ENCODE measurements at regions not wholly inside any gene's neighbourhood (a gene's known extent, or its start where the extent isn't known, plus 50 kb on each side); places are given as distances from the start of the nearest gene placed in this dataset.
A peak's percentile ranks its signal among the peaks of the same experiment; 100 is the strongest.

GRCh38 chr13:79725841-79726240 lies 244.9 kb downstream of the NDFIP2 start:
- no peak for DNase-seq (ENCODE audit: low spot score)

GRCh38 chr13:79724348-79725103 lies 243.6 kb downstream of the NDFIP2 start:
- peak; percentile 11 for DNase-seq (ENCODE audit: low spot score)

- DNase-seq (ENCODE audit: low spot score), result no peak
Observed at GRCh38 chr13:79723519-79724024, 242.6 kb downstream of the NDFIP2 start.

DNA sequence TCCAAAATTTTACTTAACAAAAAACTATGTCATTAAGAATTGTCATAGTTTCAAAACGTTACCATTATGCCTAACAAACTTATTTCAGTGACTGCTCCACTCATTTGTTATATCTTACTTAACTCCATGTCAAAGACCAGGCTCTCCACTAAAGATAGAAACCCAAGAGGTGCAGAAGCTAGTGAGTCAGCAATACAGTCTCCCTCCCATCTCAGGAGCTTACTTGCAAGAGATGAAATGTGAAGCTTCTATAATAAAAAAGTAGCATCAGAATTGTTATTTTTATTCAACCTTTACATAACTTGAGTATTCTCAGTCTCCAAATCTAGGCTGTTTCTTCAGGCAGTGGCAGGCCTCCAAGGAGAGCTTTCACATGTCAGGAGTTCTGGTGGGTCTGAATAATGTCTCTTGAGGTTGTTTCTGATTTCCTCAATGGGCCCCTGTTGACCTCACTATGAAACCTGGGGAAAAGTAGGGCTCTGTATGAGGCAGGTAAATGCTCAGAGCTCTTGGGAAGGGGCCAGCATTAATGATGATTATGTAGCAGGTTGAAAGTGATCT lies 242.0 kb downstream of the NDFIP2 start:
- DNase-seq (ENCODE audit: low spot score), result no peak

DNA sequence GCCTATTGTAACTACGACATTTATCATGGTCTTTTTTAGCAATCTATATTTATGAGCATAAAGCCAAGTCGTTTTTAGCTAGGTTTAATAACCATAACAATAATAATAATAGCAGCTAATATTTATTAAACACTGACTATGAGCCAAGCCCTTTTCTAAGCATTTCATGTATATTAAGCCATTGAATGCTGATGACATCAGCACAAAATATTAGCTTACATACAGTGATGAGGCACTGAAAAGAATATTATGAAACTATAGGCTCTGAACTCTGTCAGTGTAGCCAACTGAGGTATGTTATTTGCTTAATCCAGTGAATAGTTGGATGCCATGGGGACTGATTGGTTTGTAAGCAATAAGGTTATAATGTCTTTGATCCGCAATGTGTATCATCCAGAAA lies 235.2 kb downstream of the NDFIP2 start:
- DNase-seq (ENCODE audit: low spot score), result no peak

DNA sequence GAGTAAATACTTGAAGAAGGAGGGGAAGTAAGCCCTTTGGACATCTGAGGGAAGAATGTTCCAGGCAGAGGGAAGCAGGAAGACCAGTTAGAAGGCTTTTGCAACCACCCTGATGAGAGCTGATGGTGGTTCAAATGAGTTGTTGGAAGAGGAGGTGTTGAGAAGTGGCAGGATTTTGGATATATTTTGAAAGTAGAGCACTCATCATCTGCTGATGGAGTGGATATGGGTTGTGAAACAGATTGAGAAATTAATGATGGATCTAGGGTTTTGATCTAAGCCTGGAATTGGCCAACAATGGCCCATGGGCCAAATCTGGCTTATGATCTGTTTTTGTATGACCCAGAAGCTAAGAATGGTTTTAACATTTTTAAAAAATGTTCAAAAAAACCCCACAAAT lies 230.7 kb downstream of the NDFIP2 start:
- DNase-seq (ENCODE audit: low spot score), result no peak

DNA sequence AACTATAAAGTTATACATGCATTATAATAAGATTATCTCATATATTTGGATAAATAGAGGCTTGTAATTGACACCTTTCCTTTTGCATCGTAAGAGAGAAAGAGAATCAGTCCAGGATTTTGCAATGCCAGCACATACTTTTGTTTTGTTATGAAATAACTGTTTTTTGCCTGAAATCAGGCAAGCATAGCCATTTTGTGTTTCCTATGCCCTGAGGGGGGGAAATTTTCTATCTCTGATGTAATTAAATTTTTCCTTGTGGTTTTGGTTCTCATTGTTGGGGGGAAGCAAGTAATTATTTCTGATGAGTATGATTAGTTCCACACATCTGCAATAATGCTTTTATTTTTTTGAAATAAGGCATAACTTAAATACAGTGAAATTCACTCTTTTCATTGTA lies 229.4 kb downstream of the NDFIP2 start:
- DNase-seq (ENCODE audit: low spot score), result no peak

- no peak for DNase-seq (ENCODE audit: low spot score)
Observed at GRCh38 chr13:79709471-79709870, 228.5 kb downstream of the NDFIP2 start.

- no peak for DNase-seq (ENCODE audit: low spot score)
Observed at GRCh38 chr13:79703772-79704171, 222.8 kb downstream of the NDFIP2 start.

GRCh38 chr13:79695754-79696153 lies 214.8 kb downstream of the NDFIP2 start:
- no peak for DNase-seq (ENCODE audit: low spot score)

DNA sequence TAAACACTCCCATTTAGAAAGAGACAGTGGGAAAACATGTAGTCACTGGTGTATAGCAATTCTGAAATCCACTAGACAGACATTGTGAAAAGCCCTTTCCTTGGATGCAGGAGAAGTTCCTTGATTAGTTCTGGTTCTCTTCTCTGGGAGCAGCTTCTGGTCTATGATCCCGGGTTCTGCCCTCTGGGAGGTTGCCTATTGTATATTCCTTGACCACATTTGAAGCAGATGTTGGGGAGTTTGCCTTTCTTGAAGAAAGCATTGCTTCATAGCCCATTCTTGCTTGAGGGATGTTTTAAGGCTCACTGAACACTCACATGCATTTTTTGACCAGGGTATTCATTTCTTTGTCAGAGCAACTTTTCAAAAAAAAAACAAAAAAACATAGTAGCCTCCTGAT lies 211.9 kb downstream of the NDFIP2 start:
- DNase-seq (ENCODE audit: low spot score), result no peak

- DNase-seq (ENCODE audit: low spot score), result no peak
Observed at GRCh38 chr13:79691826-79692225, 210.9 kb downstream of the NDFIP2 start.

GRCh38 chr13:79688741-79689140 lies 207.8 kb downstream of the NDFIP2 start:
- no peak for DNase-seq (ENCODE audit: low spot score)

DNA sequence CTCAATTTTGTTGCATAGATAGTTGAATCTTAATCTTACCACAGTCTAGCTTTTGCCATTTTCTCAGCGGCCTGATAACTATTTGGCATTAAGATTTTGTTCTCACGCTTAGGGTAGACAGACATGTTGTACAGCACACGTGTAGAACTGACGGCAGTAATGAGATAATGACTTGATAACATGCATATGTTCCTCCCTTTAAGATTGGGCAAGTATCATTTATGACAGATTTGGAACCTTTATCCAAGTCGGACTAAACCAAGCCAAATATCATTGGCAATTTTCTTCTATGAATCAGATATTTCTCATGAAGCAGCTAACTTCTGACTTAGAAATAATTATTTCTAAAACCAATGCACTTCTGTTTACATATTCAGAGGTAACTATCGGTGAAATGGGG lies 205.5 kb downstream of the NDFIP2 start:
- no peak for DNase-seq (ENCODE audit: low spot score)

GRCh38 chr13:79684371-79684770 lies 203.4 kb downstream of the NDFIP2 start:
- DNase-seq (ENCODE audit: low spot score), result no peak

DNA sequence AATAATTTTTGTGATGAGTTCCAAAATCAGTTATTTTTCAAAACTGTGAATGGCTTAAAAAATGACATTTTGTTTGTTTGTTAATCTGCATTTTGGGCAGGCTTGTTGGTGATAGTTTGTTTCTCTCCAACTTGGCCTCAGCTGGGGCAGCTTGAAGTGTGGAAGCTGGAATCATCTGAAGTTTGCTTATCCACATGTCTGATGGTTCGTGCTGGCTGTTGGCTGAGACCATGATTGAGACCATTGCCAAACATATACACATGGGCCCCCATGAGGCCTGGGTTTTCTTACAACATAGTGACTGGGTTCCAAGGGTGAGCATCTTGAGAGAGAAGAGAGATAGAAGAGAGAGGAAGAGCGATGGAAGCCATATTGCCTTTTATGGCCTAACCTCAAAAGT lies 201.2 kb downstream of the NDFIP2 start:
- DNase-seq (ENCODE audit: low spot score), result no peak

GRCh38 chr13:79681069-79681468 lies 200.1 kb downstream of the NDFIP2 start:
- DNase-seq (ENCODE audit: low spot score), result no peak

GRCh38 chr13:79680485-79680884 lies 199.5 kb downstream of the NDFIP2 start:
- DNase-seq (ENCODE audit: low spot score), result no peak

DNA sequence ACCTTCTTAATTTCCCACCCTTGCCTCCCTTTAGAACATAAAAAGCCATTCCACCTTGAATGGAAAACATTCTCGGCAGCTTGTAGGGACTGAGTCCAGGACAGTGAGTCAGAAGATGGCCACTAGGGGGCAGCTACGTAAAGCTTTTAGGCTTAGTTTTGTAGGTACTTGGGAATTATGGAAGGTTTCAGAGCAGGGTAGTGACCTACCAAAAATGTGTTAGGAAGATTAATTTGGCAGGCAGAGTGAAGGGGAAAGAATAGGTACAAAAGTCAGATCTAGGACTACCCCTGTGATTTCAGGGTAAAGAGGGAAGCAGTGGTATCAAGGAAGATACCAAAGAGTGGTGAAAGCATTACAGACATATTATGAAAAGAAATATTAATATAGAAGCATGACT lies 198.4 kb downstream of the NDFIP2 start:
- peak; percentile 63 for DNase-seq (ENCODE audit: low spot score)

- no peak for DNase-seq (ENCODE audit: low spot score)
Observed at GRCh38 chr13:79678100-79678499, 197.1 kb downstream of the NDFIP2 start.

DNA sequence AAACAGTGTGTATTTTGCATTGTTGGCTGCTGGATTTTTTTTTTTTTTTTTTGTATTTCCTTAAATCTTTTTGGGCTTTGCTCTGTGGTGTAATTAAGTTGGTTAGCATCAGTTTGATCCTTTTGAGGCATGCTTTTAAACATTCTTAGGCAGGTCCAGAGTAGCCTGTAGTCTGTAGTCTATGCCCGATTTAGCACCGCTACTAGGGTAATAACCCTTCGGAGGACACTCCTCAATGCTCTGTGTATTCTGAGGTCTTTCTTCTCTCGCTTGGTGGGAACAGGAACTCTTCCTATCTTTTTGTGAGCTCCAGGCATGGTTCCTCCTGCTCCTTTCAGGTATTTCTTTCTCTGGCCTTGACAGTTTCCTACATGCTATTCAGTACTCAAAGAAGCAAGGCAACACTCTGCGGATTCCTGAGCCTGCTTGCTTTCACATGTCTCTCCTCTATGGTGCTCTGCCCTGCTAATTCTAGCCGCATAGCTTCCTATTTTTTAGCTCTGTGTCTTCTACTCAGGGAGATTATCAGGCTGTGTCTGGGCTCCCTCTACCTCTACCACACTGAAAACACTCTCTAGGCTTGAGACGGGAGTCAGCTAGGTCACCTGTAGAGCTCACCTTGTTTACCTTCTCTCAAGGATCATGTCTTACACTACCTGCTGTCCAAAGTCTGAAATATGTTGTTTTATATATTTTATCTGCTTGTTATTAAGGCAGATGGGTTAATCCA lies 195.1 kb downstream of the NDFIP2 start:
- no peak for DNase-seq (ENCODE audit: low spot score)

DNA sequence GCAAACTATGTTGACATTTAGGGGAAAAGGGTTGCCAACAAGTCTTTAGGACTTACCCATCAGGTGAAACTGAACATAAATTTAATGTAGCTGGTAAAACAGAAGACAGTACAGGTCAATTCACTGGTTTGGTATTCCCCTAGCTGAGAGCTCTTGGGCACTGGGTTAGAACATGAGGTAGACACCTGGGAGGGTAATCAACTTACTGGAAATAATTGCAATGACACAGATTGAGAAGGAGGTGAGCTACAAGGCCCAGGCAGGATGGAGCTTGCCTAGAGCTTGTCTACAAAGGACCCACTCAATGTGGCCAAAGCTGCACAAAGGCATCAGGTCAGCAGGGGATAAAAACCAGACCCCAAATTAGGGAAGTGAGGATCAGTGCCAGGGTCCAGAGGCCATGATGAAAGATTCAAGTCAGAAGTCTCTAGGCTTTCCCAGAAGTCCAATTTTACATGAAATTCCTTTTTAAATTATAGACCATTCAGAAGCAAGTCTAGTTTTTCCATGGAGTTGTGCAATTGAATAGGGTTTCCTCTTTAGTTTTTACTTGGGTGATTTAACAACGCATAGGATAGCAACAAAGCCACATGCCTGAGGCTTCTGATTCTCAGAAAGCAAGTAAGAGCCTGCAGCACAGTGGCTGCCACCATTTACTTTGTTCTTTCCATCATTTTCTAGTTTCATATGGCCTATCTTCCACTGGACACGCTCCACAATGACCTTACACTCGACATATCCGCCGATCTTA lies 194.0 kb downstream of the NDFIP2 start:
- DNase-seq (ENCODE audit: low spot score), result peak; percentile 65

Measured in SK-N-DZ (cell line).